LoVo (cell line): ENCODE measurements at regions not wholly inside any gene's neighbourhood (a gene's known extent, or its start where the extent isn't known, plus 50 kb on each side); places are given as distances from the start of the nearest gene placed in this dataset.
"Not testable (repeated sequence)": the region's sequence is repeated elsewhere in the genome, so short reads cannot be mapped to it uniquely, and the experiment has no call there.

Experiments used
- DNase-seq: peaks from one replicate; pipeline ENCODE4 v3.0.0-alpha.2; 2016; ENCODE audit warnings: low spot score

GRCh38 chr4:147160908-147161513, 215.3 kb upstream of the TTC29 start:
- peak; percentile 60 for DNase-seq

GRCh38 chr4:147163311-147163710, 217.6 kb upstream of the TTC29 start:
- no peak for DNase-seq

- not testable (repeated sequence) for DNase-seq
Measured at GRCh38 chr4:147168200-147168599, 222.5 kb upstream of the TTC29 start.

- no peak for DNase-seq
Measured at GRCh38 chr4:147173322-147173721, 227.7 kb upstream of the TTC29 start.

GRCh38 chr4:147173797-147174432, 228.3 kb upstream of the TTC29 start:
- DNase-seq = no peak

GRCh38 chr4:147174591-147174990, 228.9 kb upstream of the TTC29 start:
- no peak for DNase-seq

GRCh38 chr4:147175460-147176025, 229.9 kb upstream of the TTC29 start:
- DNase-seq = no peak

- DNase-seq = no peak
Measured at GRCh38 chr4:147182041-147182440, 236.4 kb upstream of the TTC29 start.

GRCh38 chr4:147192679-147193078, 247.0 kb upstream of the TTC29 start:
- no peak for DNase-seq

GRCh38 chr4:147194114-147194513, 248.4 kb upstream of the TTC29 start:
- peak; percentile 7 for DNase-seq

GRCh38 chr4:147194604-147195003, 248.9 kb upstream of the TTC29 start:
- no peak for DNase-seq

GRCh38 chr4:147195386-147195785, 249.7 kb upstream of the TTC29 start:
- DNase-seq = no peak

GRCh38 chr4:147198411-147199051, 252.9 kb upstream of the TTC29 start:
- no peak for DNase-seq

GRCh38 chr4:147201016-147201415, 255.4 kb upstream of the TTC29 start:
- no peak for DNase-seq

- no peak for DNase-seq
Measured at GRCh38 chr4:147206807-147207206, 261.1 kb upstream of the TTC29 start.

GRCh38 chr4:147207911-147208310, 262.2 kb upstream of the TTC29 start:
- DNase-seq = no peak

GRCh38 chr4:147217655-147218054, 263.2 kb upstream of the EDNRA start:
- no peak for DNase-seq

GRCh38 chr4:147219145-147219544, 261.8 kb upstream of the EDNRA start:
- no peak for DNase-seq

- peak; percentile 28 for DNase-seq
Measured at GRCh38 chr4:147220833-147221232, 260.1 kb upstream of the EDNRA start.

GRCh38 chr4:147222906-147223305, 258.0 kb upstream of the EDNRA start:
- DNase-seq = no peak

- no peak for DNase-seq
Measured at GRCh38 chr4:147223576-147223975, 257.3 kb upstream of the EDNRA start.

- no peak for DNase-seq
Measured at GRCh38 chr4:147236806-147237205, 244.1 kb upstream of the EDNRA start.

GRCh38 chr4:147244786-147245185, 236.1 kb upstream of the EDNRA start:
- DNase-seq = no peak
